DOHH2 (cell line): ENCODE measurements at regions not wholly inside any gene's neighbourhood (a gene's known extent, or its start where the extent isn't known, plus 50 kb on each side); places are given as distances from the start of the nearest gene placed in this dataset.

Source experiments
- H3F3A ChIP-seq: fragments of 200-600 bp; sonication (generic), shearing (Covaris generic); 2 replicates; pipeline ENCODE4 v1.6.0; 2016; ENCODE audit warnings: antibody characterized with exemption, mild to moderate bottlenecking; ENCODE audit not compliant: control insufficient read depth, insufficient read depth
- H3K27ac ChIP-seq: fragments of 200-600 bp; sonication (generic); 2 replicates; pipeline ENCODE4 v1.5.1; 2014; ENCODE audit warnings: low read depth, mild to moderate bottlenecking, low read length, moderate library complexity
- H3K27me3 ChIP-seq: fragments of 200-600 bp; sonication (generic); 2 replicates; pipeline ENCODE4 v1.6.1; 2014; ENCODE audit warnings: mild to moderate bottlenecking, low read length, mixed read lengths; ENCODE audit not compliant: control insufficient read depth
- H3K36me3 ChIP-seq: fragments of 200-600 bp; sonication (generic); 2 replicates; pipeline ENCODE4 v1.6.1; 2014; ENCODE audit warnings: mild to moderate bottlenecking, low read length, moderate library complexity, mixed read lengths; ENCODE audit not compliant: control insufficient read depth
- H3K4me1 ChIP-seq: fragments of 200-600 bp; sonication (generic); 2 replicates; pipeline ENCODE4 v1.6.1; 2014; ENCODE audit warnings: mild to moderate bottlenecking, low read length, mixed read lengths; ENCODE audit not compliant: control insufficient read depth
- H3K4me2 ChIP-seq: fragments of 200-600 bp; sonication (generic); 2 replicates; pipeline ENCODE4 v1.6.0; 2014; ENCODE audit warnings: mild to moderate bottlenecking, low read length, moderate library complexity
- H3K4me3 ChIP-seq: fragments of 200-600 bp; sonication (generic); 2 replicates; pipeline ENCODE4 v1.5.1; 2014; ENCODE audit warnings: mild to moderate bottlenecking, low read length, mixed read lengths
- H3K79me2 ChIP-seq: fragments of 200-600 bp; sonication (generic); 2 replicates; pipeline ENCODE4 v1.6.1; 2014; ENCODE audit warnings: mild to moderate bottlenecking, low read length, mixed read lengths; ENCODE audit not compliant: control insufficient read depth
- H3K9me2 ChIP-seq: fragments of 200-600 bp; sonication (generic); replicated peaks from 2 replicates; pipeline ENCODE4 v1.6.1; 2014; ENCODE audit warnings: mild to moderate bottlenecking, low read length, mixed read lengths; ENCODE audit not compliant: control insufficient read depth
- H3K9me3 ChIP-seq: fragments of 200-600 bp; sonication (generic); 2 replicates; pipeline ENCODE4 v1.6.1; 2014; ENCODE audit warnings: antibody characterized with exemption, low read length, mixed read lengths; ENCODE audit not compliant: control insufficient read depth, insufficient read depth
- H4K20me1 ChIP-seq: fragments of 200-600 bp; sonication (generic); 2 replicates; pipeline ENCODE4 v1.6.0; 2014; ENCODE audit warnings: low read depth, mild to moderate bottlenecking, antibody characterized with exemption, low read length, moderate library complexity; ENCODE audit not compliant: control insufficient read depth, insufficient read depth
- EZH2phosphoT487 ChIP-seq: fragments of 200-600 bp; sonication (generic); IDR thresholded peaks from 2 replicates; pipeline ENCODE4 v1.6.1; 2017; ENCODE audit warnings: borderline replicate concordance, mild to moderate bottlenecking, antibody characterized with exemption, low read length, moderate library complexity, mixed read lengths
- TF ChIP-seq, protein P1 (sequence below): fragments of 200-600 bp; sonication (generic); IDR thresholded peaks from one replicate; pipeline ENCODE4 v1.5.1; 2014; ENCODE audit warnings: antibody characterized with exemption, mild to moderate bottlenecking, low read depth, low read length; ENCODE audit not compliant: poor library complexity, severe bottlenecking

GRCh38 chr4:178333355-178333754, 891.1 kb upstream of the AGA start:
- no peak overlapping the region for H3K4me2 ChIP-seq
- H3K4me3 ChIP-seq = no peak overlapping the region
- H3K27me3 ChIP-seq = no peaks in the 10 kb centered on the region
- no peaks in the 10 kb centered on the region for H3K9me3 ChIP-seq
- H3K9me2 ChIP-seq = no peaks in the 10 kb centered on the region
- H3K36me3 ChIP-seq = no peaks in the 10 kb centered on the region
- H4K20me1 ChIP-seq = no peaks in the 10 kb centered on the region
- no peaks in the 10 kb centered on the region for H3F3A ChIP-seq
- no peak overlapping the region for H3K27ac ChIP-seq
- H3K79me2 ChIP-seq = no peaks in the 10 kb centered on the region
- TF ChIP-seq EZH2phosphoT487 = no peak
- TF ChIP-seq, protein P1, sequence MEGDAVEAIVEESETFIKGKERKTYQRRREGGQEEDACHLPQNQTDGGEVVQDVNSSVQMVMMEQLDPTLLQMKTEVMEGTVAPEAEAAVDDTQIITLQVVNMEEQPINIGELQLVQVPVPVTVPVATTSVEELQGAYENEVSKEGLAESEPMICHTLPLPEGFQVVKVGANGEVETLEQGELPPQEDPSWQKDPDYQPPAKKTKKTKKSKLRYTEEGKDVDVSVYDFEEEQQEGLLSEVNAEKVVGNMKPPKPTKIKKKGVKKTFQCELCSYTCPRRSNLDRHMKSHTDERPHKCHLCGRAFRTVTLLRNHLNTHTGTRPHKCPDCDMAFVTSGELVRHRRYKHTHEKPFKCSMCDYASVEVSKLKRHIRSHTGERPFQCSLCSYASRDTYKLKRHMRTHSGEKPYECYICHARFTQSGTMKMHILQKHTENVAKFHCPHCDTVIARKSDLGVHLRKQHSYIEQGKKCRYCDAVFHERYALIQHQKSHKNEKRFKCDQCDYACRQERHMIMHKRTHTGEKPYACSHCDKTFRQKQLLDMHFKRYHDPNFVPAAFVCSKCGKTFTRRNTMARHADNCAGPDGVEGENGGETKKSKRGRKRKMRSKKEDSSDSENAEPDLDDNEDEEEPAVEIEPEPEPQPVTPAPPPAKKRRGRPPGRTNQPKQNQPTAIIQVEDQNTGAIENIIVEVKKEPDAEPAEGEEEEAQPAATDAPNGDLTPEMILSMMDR = no peak
- no peaks in the 10 kb centered on the region for H3K4me1 ChIP-seq

DNA sequence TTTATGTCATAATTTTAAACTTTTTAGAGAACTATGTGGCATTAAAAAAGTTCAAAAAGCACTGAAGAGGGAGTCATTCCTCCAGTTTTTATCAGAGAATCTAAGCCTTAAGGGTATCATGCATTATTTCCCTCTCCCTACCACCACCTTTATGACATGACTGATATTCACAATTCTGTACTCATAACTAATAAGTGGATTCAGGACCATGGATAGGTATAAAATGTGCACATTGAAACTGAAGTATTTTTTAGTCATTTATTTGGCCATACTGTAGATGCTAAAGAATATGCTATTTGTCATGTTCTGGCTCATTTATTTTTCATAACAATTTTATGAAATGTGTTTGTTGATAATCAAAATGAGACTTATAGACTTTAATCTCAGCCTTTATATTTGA, 897.5 kb upstream of the AGA start:
- no peak overlapping the region for H3K4me3 ChIP-seq
- no peaks in the 10 kb centered on the region for H3F3A ChIP-seq
- H3K79me2 ChIP-seq = no peaks in the 10 kb centered on the region
- H3K9me3 ChIP-seq = no peaks in the 10 kb centered on the region
- H3K4me1 ChIP-seq = no peaks in the 10 kb centered on the region
- H3K27ac ChIP-seq = no peak overlapping the region
- no peaks in the 10 kb centered on the region for H4K20me1 ChIP-seq
- no peak for TF ChIP-seq EZH2phosphoT487
- TF ChIP-seq, protein P1 = no peak
- H3K9me2 ChIP-seq = no peaks in the 10 kb centered on the region
- no peaks in the 10 kb centered on the region for H3K36me3 ChIP-seq
- no peak overlapping the region for H3K4me2 ChIP-seq
- no peaks in the 10 kb centered on the region for H3K27me3 ChIP-seq

GRCh38 chr4:178340468-178340867, 898.2 kb upstream of the AGA start:
- no peak overlapping the region for H3K4me2 ChIP-seq
- TF ChIP-seq, protein P1 = no peak
- no peak for TF ChIP-seq EZH2phosphoT487
- no peaks in the 10 kb centered on the region for H3K79me2 ChIP-seq
- H3K27ac ChIP-seq = no peak overlapping the region
- no peak overlapping the region for H3K4me3 ChIP-seq
- no peaks in the 10 kb centered on the region for H3K9me2 ChIP-seq
- H4K20me1 ChIP-seq = no peaks in the 10 kb centered on the region
- no peaks in the 10 kb centered on the region for H3F3A ChIP-seq
- H3K36me3 ChIP-seq = no peaks in the 10 kb centered on the region
- no peaks in the 10 kb centered on the region for H3K4me1 ChIP-seq
- no peaks in the 10 kb centered on the region for H3K27me3 ChIP-seq
- H3K9me3 ChIP-seq = no peaks in the 10 kb centered on the region

DNA sequence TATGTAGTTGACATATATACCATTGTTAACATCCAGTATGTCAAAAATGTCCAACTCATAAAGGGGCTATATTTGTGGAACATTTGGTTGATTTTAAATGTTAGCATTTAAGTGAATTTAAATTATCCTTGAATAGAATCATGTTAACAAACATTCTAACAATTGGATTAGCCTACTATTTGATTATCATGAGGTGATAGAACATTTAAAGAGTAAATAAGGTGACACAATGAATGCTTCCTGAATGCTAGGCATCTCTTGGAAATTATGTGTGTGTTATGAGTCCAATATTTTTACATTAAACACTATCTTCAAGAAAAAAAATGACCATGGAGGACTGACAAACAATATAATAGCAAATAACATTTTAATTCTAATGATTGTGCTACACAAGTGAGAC, 901.9 kb upstream of the AGA start:
- Histone ChIP-seq H3K4me2 (no peak overlapping the region), H3K79me2 (no peaks in the 10 kb centered on the region), H3K4me1 (no peaks in the 10 kb centered on the region), H4K20me1 (no peaks in the 10 kb centered on the region), H3K9me2 (no peaks in the 10 kb centered on the region), H3F3A (no peaks in the 10 kb centered on the region), H3K27me3 (no peaks in the 10 kb centered on the region), H3K4me3 (no peak overlapping the region), H3K27ac (no peak overlapping the region), H3K36me3 (no peaks in the 10 kb centered on the region), H3K9me3 (no peaks in the 10 kb centered on the region)
- TF ChIP-seq EZH2phosphoT487 = no peak
- TF ChIP-seq, protein P1 = no peak
